HUES64 (cell line): ENCODE measurements at regions not wholly inside any gene's neighbourhood (a gene's known extent, or its start where the extent isn't known, plus 50 kb on each side); places are given as distances from the start of the nearest gene placed in this dataset.
"Not testable (repeated sequence)": the region's sequence is repeated elsewhere in the genome, so short reads cannot be mapped to it uniquely, and the experiment has no call there.

Experiments used
- H3K27ac ChIP-seq: 2 replicates; pipeline ENCODE4 v1.7.0; 2013; ENCODE audit warnings: low read depth, low read length, inconsistent platforms
- H3K27me3 ChIP-seq: 2 replicates; pipeline ENCODE4 v1.6.1; 2013; ENCODE audit warnings: mild to moderate bottlenecking, low read length; ENCODE audit not compliant: insufficient read depth
- H3K36me3 ChIP-seq: 2 replicates; pipeline ENCODE4 v1.6.1; 2013; ENCODE audit warnings: mild to moderate bottlenecking, low read length; ENCODE audit not compliant: insufficient read depth
- H3K4me1 ChIP-seq: 2 replicates; pipeline ENCODE4 v1.6.1; 2013; ENCODE audit warnings: mild to moderate bottlenecking, low read length, moderate library complexity; ENCODE audit not compliant: insufficient read depth
- H3K4me3 ChIP-seq: 2 replicates; pipeline ENCODE4 v1.5.1; 2013; ENCODE audit warnings: mild to moderate bottlenecking, low read length, moderate library complexity
- H3K9ac ChIP-seq: 2 replicates; pipeline ENCODE4 v1.6.1; 2013; ENCODE audit warnings: mild to moderate bottlenecking, low read depth, low read length
- H3K9me3 ChIP-seq: 2 replicates; pipeline ENCODE4 v1.6.1; 2013; ENCODE audit warnings: low read depth, low read length; ENCODE audit not compliant: insufficient read depth
- WGBS: fragments of 150-250, 120-280 bp; methylation state at CpG from one replicate; pipeline ENCODE4 v1.1.7; 2013; ENCODE audit warnings: missing lambda C conversion rate; 5-methylcytosine and 5-hydroxymethylcytosine counted together

DNA sequence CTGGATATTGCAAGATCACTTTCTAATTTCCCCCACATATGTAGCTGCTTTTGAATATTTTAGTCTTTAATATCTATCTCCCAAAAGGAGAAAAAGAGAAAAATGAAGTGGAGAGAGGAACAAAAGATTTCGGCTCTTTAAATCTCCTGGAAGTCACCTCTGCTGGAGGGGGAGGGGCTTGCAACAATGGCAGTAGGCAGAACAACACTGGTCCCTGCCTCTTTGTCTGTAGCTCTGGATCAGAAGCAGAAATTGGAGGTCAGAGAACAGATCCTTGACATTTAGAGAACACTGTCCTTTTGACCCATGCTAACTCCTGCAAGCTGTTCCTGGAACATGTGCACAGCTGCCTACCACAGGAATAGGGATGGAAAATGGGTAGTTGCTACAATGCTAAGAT is 86.7 kb upstream of the GPR12 start:
- no peak overlapping the region for H3K4me3 ChIP-seq
- WGBS = 50% methylated on average over 1 of the region's 1 CpG
- H3K4me1 ChIP-seq = peaks cover 28% of the 10 kb centered on the region
- H3K9ac ChIP-seq = peak overlapping the region; percentile 32; the same call in 1 of the 2 replicates
- no peaks in the 10 kb centered on the region for H3K9me3 ChIP-seq
- H3K27ac ChIP-seq = no peak overlapping the region; the same call in 1 of the 2 replicates
- H3K36me3 ChIP-seq = no peaks in the 10 kb centered on the region
- no peaks in the 10 kb centered on the region for H3K27me3 ChIP-seq

DNA sequence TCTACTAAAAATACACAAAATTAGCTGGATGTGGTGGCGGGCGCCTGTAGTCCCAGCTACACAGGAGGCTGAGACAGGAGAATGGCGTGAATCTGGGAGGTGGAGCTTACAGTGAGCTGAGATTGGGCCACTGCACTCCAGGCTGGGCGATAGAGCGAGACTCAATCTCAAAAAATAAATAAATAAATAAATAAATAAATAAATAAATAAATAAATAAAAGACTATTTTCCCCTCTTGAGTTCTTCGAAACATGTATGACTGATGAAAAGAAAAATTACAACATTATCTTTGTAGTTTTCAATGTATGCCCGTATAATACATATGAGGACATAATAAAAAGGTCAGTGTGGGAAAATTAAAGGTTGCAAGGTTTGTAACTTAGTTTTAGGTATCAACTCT is 84.5 kb upstream of the GPR12 start:
- not testable (repeated sequence) for H3K9me3 ChIP-seq, H3K27me3 ChIP-seq, H3K36me3 ChIP-seq, H3K9ac ChIP-seq, H3K4me3 ChIP-seq, H3K27ac ChIP-seq
- WGBS = 87% methylated on average over 4 of the region's 7 CpGs
- peaks cover 24% of the 10 kb centered on the region for H3K4me1 ChIP-seq

DNA sequence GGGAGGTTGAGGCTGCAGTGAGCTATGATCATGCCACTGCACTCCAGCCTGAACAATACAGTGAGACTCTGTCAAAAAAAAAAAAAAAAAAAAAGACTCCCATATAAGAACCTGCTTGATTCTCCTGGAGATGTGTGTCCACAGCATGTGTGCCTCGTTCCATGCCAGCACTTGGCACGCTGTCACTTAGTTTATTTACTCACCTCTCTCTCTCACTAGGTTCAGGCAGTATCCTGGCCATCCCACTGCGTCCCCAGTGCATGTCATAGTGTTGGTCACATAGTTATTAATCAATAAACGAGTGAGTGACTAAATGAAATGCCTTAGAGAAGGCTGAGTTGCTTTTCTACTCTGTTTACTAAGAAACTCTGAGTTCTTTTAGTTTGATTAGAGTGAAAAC is 79.1 kb upstream of the GPR12 start:
- H3K9ac ChIP-seq = no peak overlapping the region
- no peak overlapping the region for H3K27ac ChIP-seq
- no peaks in the 10 kb centered on the region for H3K9me3 ChIP-seq
- no peak overlapping the region for H3K4me3 ChIP-seq
- no peaks in the 10 kb centered on the region for H3K36me3 ChIP-seq
- H3K27me3 ChIP-seq = no peaks in the 10 kb centered on the region
- 84% methylated on average over 4 of the region's 4 CpGs for WGBS
- peaks cover 4% of the 10 kb centered on the region; the same call in 1 of the 2 replicates for H3K4me1 ChIP-seq

- Histone ChIP-seq H3K9ac (no peak overlapping the region), H3K4me1 (peaks cover 8% of the 10 kb centered on the region; the same call in 1 of the 2 replicates), H3K27ac (no peak overlapping the region), H3K27me3 (no peaks in the 10 kb centered on the region), H3K36me3 (no peaks in the 10 kb centered on the region), H3K4me3 (no peak overlapping the region), H3K9me3 (no peaks in the 10 kb centered on the region)
- 94% methylated on average over 2 of the region's 2 CpGs for WGBS
Observed at GRCh38 chr13:26838821-26839220, 78.2 kb upstream of the GPR12 start.

DNA sequence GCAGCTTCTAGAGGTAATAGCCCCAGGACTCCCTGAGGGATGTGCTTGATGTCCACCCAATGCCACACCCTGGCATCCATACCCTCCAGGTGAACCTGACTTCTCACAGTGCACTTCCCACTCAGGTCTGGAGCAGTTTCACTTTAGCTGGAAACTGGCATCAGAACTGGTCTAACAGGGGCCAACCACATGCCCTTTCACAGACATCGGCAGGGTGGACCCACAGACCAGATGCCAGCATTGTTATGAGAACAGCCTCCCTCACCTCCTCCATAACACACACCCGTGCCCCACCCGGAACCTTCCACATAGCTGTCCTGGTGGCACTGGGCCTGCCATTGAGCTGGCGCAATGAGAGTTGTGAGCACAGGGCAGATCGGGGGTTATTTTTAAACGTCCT is 77.4 kb upstream of the GPR12 start:
- Histone ChIP-seq H3K9me3 (no peaks in the 10 kb centered on the region), H3K27ac (no peak overlapping the region), H3K9ac (no peak overlapping the region), H3K36me3 (no peaks in the 10 kb centered on the region), H3K27me3 (no peaks in the 10 kb centered on the region), H3K4me3 (no peak overlapping the region), H3K4me1 (peaks cover 8% of the 10 kb centered on the region; the same call in 1 of the 2 replicates)
- 95% methylated on average over 6 of the region's 6 CpGs for WGBS

DNA sequence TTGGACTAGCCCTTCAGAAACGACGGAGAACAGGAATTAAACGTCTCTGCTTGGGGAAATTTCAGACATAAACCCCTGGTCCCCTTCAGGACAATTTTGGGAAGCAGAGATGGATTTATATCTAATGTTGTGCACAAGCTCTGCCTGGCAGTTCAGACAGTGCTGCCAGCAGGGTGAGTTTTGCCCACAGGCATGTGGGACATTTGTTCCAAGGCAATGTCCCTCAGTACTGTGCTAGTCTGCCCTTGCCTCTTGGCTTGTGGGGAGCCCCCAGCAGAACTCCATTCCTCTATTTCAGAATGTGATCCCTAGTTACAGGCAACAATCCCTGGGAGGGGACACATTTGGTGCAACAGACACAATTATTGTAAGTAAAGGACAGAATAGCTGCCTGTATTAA is 76.5 kb upstream of the GPR12 start:
- Histone ChIP-seq H3K27ac (no peak overlapping the region), H3K36me3 (no peaks in the 10 kb centered on the region), H3K9ac (no peak overlapping the region), H3K9me3 (no peaks in the 10 kb centered on the region), H3K27me3 (no peaks in the 10 kb centered on the region), H3K4me1 (peaks cover 8% of the 10 kb centered on the region; the same call in 1 of the 2 replicates), H3K4me3 (no peak overlapping the region)
- WGBS = 95% methylated on average over 3 of the region's 3 CpGs

GRCh38 chr13:26836626-26837025 is 76.0 kb upstream of the GPR12 start:
- Histone ChIP-seq H3K4me3 (no peak overlapping the region), H3K36me3 (no peaks in the 10 kb centered on the region), H3K27me3 (no peaks in the 10 kb centered on the region), H3K27ac (no peak overlapping the region), H3K9ac (no peak overlapping the region), H3K4me1 (peaks cover 8% of the 10 kb centered on the region; the same call in 1 of the 2 replicates), H3K9me3 (no peaks in the 10 kb centered on the region)

DNA sequence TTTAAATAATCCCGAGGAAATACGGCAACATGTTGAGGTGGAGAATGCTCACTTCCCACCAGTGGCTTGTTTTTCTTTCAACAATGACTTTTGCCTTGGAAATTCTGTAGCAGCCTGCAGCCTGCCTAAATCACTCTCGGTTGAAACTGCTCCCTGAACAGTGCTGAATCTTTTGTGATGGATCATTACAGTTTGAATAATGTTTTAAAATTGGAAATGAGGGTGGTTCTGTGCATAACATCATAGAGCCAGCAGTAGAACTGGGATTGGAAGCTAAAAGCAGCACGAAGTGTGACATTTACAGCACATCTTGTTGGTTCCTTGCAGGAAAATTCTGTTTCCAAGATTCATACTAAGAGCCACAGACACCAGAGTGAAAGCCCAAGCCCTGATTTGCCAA is 74.1 kb upstream of the GPR12 start:
- no peak overlapping the region for H3K9ac ChIP-seq
- no peak overlapping the region for H3K27ac ChIP-seq
- H3K27me3 ChIP-seq = no peaks in the 10 kb centered on the region
- H3K4me1 ChIP-seq = peaks cover 8% of the 10 kb centered on the region; the same call in 1 of the 2 replicates
- no peak overlapping the region for H3K4me3 ChIP-seq
- WGBS = 62% methylated on average over 4 of the region's 4 CpGs
- H3K9me3 ChIP-seq = no peaks in the 10 kb centered on the region
- H3K36me3 ChIP-seq = no peaks in the 10 kb centered on the region

GRCh38 chr13:26831336-26831908 is 70.8 kb upstream of the GPR12 start:
- no peak overlapping the region for H3K4me3 ChIP-seq
- H3K27ac ChIP-seq = no peak overlapping the region
- H3K9ac ChIP-seq = no peak overlapping the region
- no peaks in the 10 kb centered on the region for H3K36me3 ChIP-seq
- H3K27me3 ChIP-seq = no peaks in the 10 kb centered on the region
- 93% methylated on average over 5 of the region's 6 CpGs for WGBS
- no peaks in the 10 kb centered on the region for H3K9me3 ChIP-seq
- peaks cover 8% of the 10 kb centered on the region; the same call in 1 of the 2 replicates for H3K4me1 ChIP-seq

GRCh38 chr13:26829716-26830115 is 69.1 kb upstream of the GPR12 start:
- 95% methylated on average over 4 of the region's 4 CpGs for WGBS
- no peak overlapping the region for H3K9ac ChIP-seq
- H3K27ac ChIP-seq = no peak overlapping the region
- no peaks in the 10 kb centered on the region for H3K9me3 ChIP-seq
- H3K4me3 ChIP-seq = no peak overlapping the region
- H3K4me1 ChIP-seq = peaks cover 5% of the 10 kb centered on the region; the same call in 1 of the 2 replicates
- no peaks in the 10 kb centered on the region for H3K36me3 ChIP-seq
- H3K27me3 ChIP-seq = no peaks in the 10 kb centered on the region

GRCh38 chr13:26824581-26824980 is 64.0 kb upstream of the GPR12 start:
- Histone ChIP-seq H3K4me1 (no peaks in the 10 kb centered on the region), H3K27me3 (no peaks in the 10 kb centered on the region), H3K4me3 (no peak overlapping the region), H3K9ac (no peak overlapping the region), H3K9me3 (no peaks in the 10 kb centered on the region), H3K27ac (no peak overlapping the region), H3K36me3 (no peaks in the 10 kb centered on the region)
- 89% methylated on average over 1 of the region's 1 CpG for WGBS

GRCh38 chr13:26822146-26822545 is 61.6 kb upstream of the GPR12 start:
- Histone ChIP-seq H3K9ac (no peak overlapping the region), H3K9me3 (no peaks in the 10 kb centered on the region), H3K27ac (no peak overlapping the region), H3K4me3 (no peak overlapping the region), H3K27me3 (no peaks in the 10 kb centered on the region), H3K4me1 (no peaks in the 10 kb centered on the region), H3K36me3 (no peaks in the 10 kb centered on the region)
